Hepatocyte (in vitro differentiated cells): ENCODE measurements at regions not wholly inside any gene's neighbourhood (a gene's known extent, or its start where the extent isn't known, plus 50 kb on each side); places are given as distances from the start of the nearest gene placed in this dataset.

Experiments used
- DNase-seq: peaks from one replicate; pipeline ENCODE4 v3.0.0-alpha.2; 2016; ENCODE audit warnings: low spot score
- H2AFZ ChIP-seq: fragments of 200-600 bp; sonication (generic); 2 replicates; pipeline ENCODE4 v1.6.0; 2016; ENCODE audit warnings: antibody characterized with exemption, mild to moderate bottlenecking
- H3K27ac ChIP-seq: fragments of 200-600 bp; sonication (generic); 2 replicates; pipeline ENCODE4 v1.5.1; 2016; ENCODE audit warnings: mild to moderate bottlenecking
- H3K27me3 ChIP-seq: fragments of 200-600 bp; sonication (generic); 2 replicates; pipeline ENCODE4 v1.6.1; 2016
- H3K36me3 ChIP-seq: fragments of 200-600 bp; sonication (generic); replicated peaks from 2 replicates; pipeline ENCODE4 v1.5.1; 2016; ENCODE audit warnings: low read depth; ENCODE audit not compliant: insufficient read depth
- H3K4me1 ChIP-seq: fragments of 200-600 bp; sonication (generic); 2 replicates; pipeline ENCODE4 v1.5.1; 2016; ENCODE audit warnings: mild to moderate bottlenecking, moderate library complexity; ENCODE audit not compliant: insufficient read depth
- H3K4me2 ChIP-seq: fragments of 200-600 bp; sonication (generic); 2 replicates; pipeline ENCODE4 v1.6.0; 2016
- H3K4me3 ChIP-seq: fragments of 200-600 bp; sonication (generic); 2 replicates; pipeline ENCODE4 v1.5.1; 2016; ENCODE audit warnings: mild to moderate bottlenecking
- H3K79me2 ChIP-seq: fragments of 200-600 bp; sonication (generic); 2 replicates; pipeline ENCODE4 v1.6.0; 2017; ENCODE audit warnings: mild to moderate bottlenecking
- H3K9me2 ChIP-seq: fragments of 200-600 bp; sonication (generic); replicated peaks from 2 replicates; pipeline ENCODE4 v1.6.0; 2017; ENCODE audit warnings: mild to moderate bottlenecking; ENCODE audit not compliant: insufficient read depth
- H3K9me3 ChIP-seq: fragments of 200-600 bp; sonication (generic); 2 replicates; pipeline ENCODE4 v1.5.1; 2016; ENCODE audit warnings: low read depth, mild to moderate bottlenecking
- H4K20me1 ChIP-seq: fragments of 200-600 bp; sonication (generic); 2 replicates; pipeline ENCODE4 v1.6.0; 2016; ENCODE audit warnings: mild to moderate bottlenecking; ENCODE audit not compliant: insufficient read depth, poor library complexity, severe bottlenecking
- CTCF ChIP-seq: fragments of 200-600 bp; sonication (generic); IDR thresholded peaks from 2 replicates; pipeline ENCODE4 v1.5.1; 2016; ENCODE audit warnings: antibody characterized with exemption, mild to moderate bottlenecking; ENCODE audit not compliant: poor library complexity
- EZH2 ChIP-seq: fragments of 200-600 bp; sonication (generic); IDR thresholded peaks from 2 replicates; pipeline ENCODE4 v1.6.1; 2016; ENCODE audit warnings: antibody characterized with exemption, mild to moderate bottlenecking, borderline replicate concordance
- EZH2phosphoT487 ChIP-seq: fragments of 200-600 bp; sonication (generic); IDR thresholded peaks from one replicate; pipeline ENCODE4 v1.6.1; 2018; ENCODE audit warnings: antibody characterized with exemption, mild to moderate bottlenecking, low read depth, moderate library complexity; ENCODE audit not compliant: unreplicated experiment, severe bottlenecking
- whole genome bisulfite sequencing: methylation state at CpG from one replicate; pipeline ENCODE4 v1.1.6; 2016; ENCODE audit warnings: low lambda C conversion rate; ENCODE audit errors: missing lambda C conversion rate; 5-methylcytosine and 5-hydroxymethylcytosine counted together

GRCh38 chr2:145736871-145737270 is 1217.0 kb upstream of the ZEB2 start:
- no peaks in the 10 kb centered on the region for H3K9me2 ChIP-seq
- no peak overlapping the region for H3K4me2 ChIP-seq
- H3K4me3 ChIP-seq = no peak overlapping the region
- no peak overlapping the region for H3K27ac ChIP-seq
- no peaks in the 10 kb centered on the region for H4K20me1 ChIP-seq
- no peaks in the 10 kb centered on the region for H3K4me1 ChIP-seq
- no peaks in the 10 kb centered on the region for H3K27me3 ChIP-seq
- no peaks in the 10 kb centered on the region for H3K36me3 ChIP-seq
- TF ChIP-seq EZH2phosphoT487 (no peak), CTCF (no peak), EZH2 (no peak)
- no peak for DNase-seq
- H3K79me2 ChIP-seq = no peaks in the 10 kb centered on the region
- 80% methylated on average over 1 of the region's 1 CpG for WGBS
- no peak overlapping the region for H2AFZ ChIP-seq
- no peaks in the 10 kb centered on the region for H3K9me3 ChIP-seq

- Histone ChIP-seq H2AFZ (no peak overlapping the region), H3K9me3 (no peaks in the 10 kb centered on the region), H3K27ac (no peak overlapping the region), H3K9me2 (no peaks in the 10 kb centered on the region), H3K4me2 (no peak overlapping the region), H3K27me3 (no peaks in the 10 kb centered on the region), H4K20me1 (no peaks in the 10 kb centered on the region), H3K4me3 (no peak overlapping the region), H3K4me1 (no peaks in the 10 kb centered on the region), H3K79me2 (no peaks in the 10 kb centered on the region), H3K36me3 (no peaks in the 10 kb centered on the region)
- WGBS = 95% methylated on average over 4 of the region's 4 CpGs
- no peak for DNase-seq
- TF ChIP-seq EZH2phosphoT487 = no peak
- no peak for TF ChIP-seq CTCF
- no peak for TF ChIP-seq EZH2
Observed at GRCh38 chr2:145731467-145731866, 1211.5 kb upstream of the ZEB2 start.

GRCh38 chr2:145729993-145730770 is 1210.3 kb upstream of the ZEB2 start:
- no peaks in the 10 kb centered on the region for H3K4me1 ChIP-seq
- H3K27me3 ChIP-seq = no peaks in the 10 kb centered on the region
- H3K36me3 ChIP-seq = no peaks in the 10 kb centered on the region
- TF ChIP-seq EZH2phosphoT487 (no peak), CTCF (no peak), EZH2 (no peak)
- H3K79me2 ChIP-seq = no peaks in the 10 kb centered on the region
- no peak for DNase-seq
- no peak overlapping the region for H3K27ac ChIP-seq
- H3K9me2 ChIP-seq = no peaks in the 10 kb centered on the region
- 79% methylated on average over 5 of the region's 5 CpGs for WGBS
- H2AFZ ChIP-seq = no peak overlapping the region
- H3K4me3 ChIP-seq = no peak overlapping the region
- H3K4me2 ChIP-seq = no peak overlapping the region
- no peaks in the 10 kb centered on the region for H4K20me1 ChIP-seq
- H3K9me3 ChIP-seq = no peaks in the 10 kb centered on the region
